ENCODE measurements at regions not wholly inside any gene's neighbourhood (a gene's known extent, or its start where the extent isn't known, plus 50 kb on each side); places are given as distances from the start of the nearest gene placed in this dataset.
"Not testable (repeated sequence)": the region's sequence is repeated elsewhere in the genome, so short reads cannot be mapped to it uniquely, and the experiment has no call there.

GRCh38 chr10:3877211-3878000 is 92.4 kb upstream of the KLF6 start:
- H3K36me3 ChIP-seq (ENCODE audit: control insufficient read depth, insufficient read depth, low read length), result no peaks in the 10 kb centered on the region
- peaks cover 5% of the 10 kb centered on the region for H3K36me3 Mint-ChIP-seq
- no peak for ATAC-seq (ENCODE audit: low read depth in 2 of 2)
- H3K9me3 ChIP-seq (ENCODE audit: control insufficient read depth in 2 of 2, low read length in 2 of 2), result no peaks in the 10 kb centered on the region
- DNase-seq, result peak in 1 of 3 donors; percentile 41
- H3K4me1 ChIP-seq (ENCODE audit: control insufficient read depth, insufficient read depth, low read length, poor library complexity, severe bottlenecking), result peaks cover 49% of the 10 kb centered on the region
- H3K27me3 ChIP-seq (ENCODE audit: control insufficient read depth, insufficient read depth, low read length), result no peaks in the 10 kb centered on the region
- peaks cover 0 to 5% (median 0%) of the 10 kb centered on the region in 7 donors for H3K9me3 Mint-ChIP-seq
- H3K4me3 ChIP-seq (ENCODE audit: low read depth, low read length), result peak overlapping the region; percentile 62
- peaks cover 25 to 59% (median 48%) of the 10 kb centered on the region in 4 donors for H3K4me1 Mint-ChIP-seq
- H3K4me3 Mint-ChIP-seq, result peak overlapping the region in 2 of 4 donors; percentile 23 to 87
- H3K27ac Mint-ChIP-seq, result peak overlapping the region; percentile 64 to 99 (median 97)
- peak overlapping the region; percentile 98 for H3K27ac ChIP-seq (ENCODE audit: insufficient read depth, low read length, poor library complexity, severe bottlenecking)
- H3K27me3 Mint-ChIP-seq, result peaks cover 5% of the 10 kb centered on the region

GRCh38 chr10:3876350-3876962 is 91.4 kb upstream of the KLF6 start:
- H3K9me3 Mint-ChIP-seq, result no peaks in the 10 kb centered on the region
- H3K4me1 ChIP-seq (ENCODE audit: control insufficient read depth, insufficient read depth, low read length, poor library complexity, severe bottlenecking), result peaks cover 55% of the 10 kb centered on the region
- H3K27me3 ChIP-seq (ENCODE audit: control insufficient read depth, insufficient read depth, low read length), result no peaks in the 10 kb centered on the region
- ATAC-seq (ENCODE audit: low read depth in 2 of 2) (no peak), DNase-seq (no peak)
- H3K4me3 ChIP-seq (ENCODE audit: low read depth, low read length), result peak overlapping the region; percentile 72
- peaks cover 33 to 68% (median 54%) of the 10 kb centered on the region in 4 donors for H3K4me1 Mint-ChIP-seq
- H3K4me3 Mint-ChIP-seq, result peak overlapping the region; percentile 65 to 92 (median 81)
- peaks cover 5% of the 10 kb centered on the region for H3K27me3 Mint-ChIP-seq
- no peaks in the 10 kb centered on the region for H3K36me3 ChIP-seq (ENCODE audit: control insufficient read depth, insufficient read depth, low read length)
- no peaks in the 10 kb centered on the region for H3K36me3 Mint-ChIP-seq
- peak overlapping the region; percentile 97 to 99 (median 99) for H3K27ac Mint-ChIP-seq
- no peaks in the 10 kb centered on the region for H3K9me3 ChIP-seq (ENCODE audit: control insufficient read depth in 2 of 2, low read length in 2 of 2)
- H3K27ac ChIP-seq (ENCODE audit: insufficient read depth, low read length, poor library complexity, severe bottlenecking), result peak overlapping the region; percentile 98

- no peaks in the 10 kb centered on the region for H3K36me3 Mint-ChIP-seq
- H3K4me1 ChIP-seq (ENCODE audit: control insufficient read depth, insufficient read depth, low read length, poor library complexity, severe bottlenecking), result peaks cover 55% of the 10 kb centered on the region
- peaks cover 5% of the 10 kb centered on the region for H3K27me3 Mint-ChIP-seq
- H3K27ac Mint-ChIP-seq, result peak overlapping the region; percentile 97 to 99 (median 99)
- H3K9me3 Mint-ChIP-seq, result no peaks in the 10 kb centered on the region
- no peaks in the 10 kb centered on the region for H3K36me3 ChIP-seq (ENCODE audit: control insufficient read depth, insufficient read depth, low read length)
- DNase-seq (no peak), ATAC-seq (ENCODE audit: low read depth in 2 of 2) (no peak)
- peak overlapping the region; percentile 98 for H3K27ac ChIP-seq (ENCODE audit: insufficient read depth, low read length, poor library complexity, severe bottlenecking)
- no peaks in the 10 kb centered on the region for H3K27me3 ChIP-seq (ENCODE audit: control insufficient read depth, insufficient read depth, low read length)
- H3K4me3 ChIP-seq (ENCODE audit: low read depth, low read length), result peak overlapping the region; percentile 72
- H3K4me3 Mint-ChIP-seq, result peak overlapping the region; percentile 65 to 92 (median 81)
- H3K9me3 ChIP-seq (ENCODE audit: control insufficient read depth in 2 of 2, low read length in 2 of 2), result no peaks in the 10 kb centered on the region
- peaks cover 35 to 68% (median 54%) of the 10 kb centered on the region in 4 donors for H3K4me1 Mint-ChIP-seq
Measured at GRCh38 chr10:3875842-3876235, 90.8 kb upstream of the KLF6 start.

GRCh38 chr10:3874990-3875841 is 90.2 kb upstream of the KLF6 start:
- H3K36me3 Mint-ChIP-seq, result no peaks in the 10 kb centered on the region
- Histone ChIP-seq H3K4me1 (ENCODE audit: control insufficient read depth, insufficient read depth, low read length, poor library complexity, severe bottlenecking) (peaks cover 55% of the 10 kb centered on the region), H3K27ac (ENCODE audit: insufficient read depth, low read length, poor library complexity, severe bottlenecking) (peak overlapping the region; percentile 98), H3K27me3 (ENCODE audit: control insufficient read depth, insufficient read depth, low read length) (no peaks in the 10 kb centered on the region), H3K36me3 (ENCODE audit: control insufficient read depth, insufficient read depth, low read length) (no peaks in the 10 kb centered on the region), H3K9me3 (ENCODE audit: control insufficient read depth in 2 of 2, low read length in 2 of 2) (no peaks in the 10 kb centered on the region), H3K4me3 (ENCODE audit: low read depth, low read length) (peak overlapping the region; percentile 72)
- peaks cover 35 to 66% (median 54%) of the 10 kb centered on the region in 4 donors for H3K4me1 Mint-ChIP-seq
- H3K9me3 Mint-ChIP-seq, result no peaks in the 10 kb centered on the region
- DNase-seq, result peak; percentile 46 to 71 (median 67)
- peak; percentile 50 to 51 for ATAC-seq (ENCODE audit: low read depth in 2 of 2)
- H3K27me3 Mint-ChIP-seq, result peaks cover 5% of the 10 kb centered on the region
- peak overlapping the region; percentile 97 to 99 (median 99) for H3K27ac Mint-ChIP-seq
- H3K4me3 Mint-ChIP-seq, result peak overlapping the region; percentile 65 to 92 (median 81)

GRCh38 chr10:3874610-3874989 is 89.6 kb upstream of the KLF6 start:
- H3K9me3 Mint-ChIP-seq; H3K36me3 Mint-ChIP-seq; H3K9me3 ChIP-seq (ENCODE audit: control insufficient read depth in 2 of 2, low read length in 2 of 2); H3K36me3 ChIP-seq (ENCODE audit: control insufficient read depth, insufficient read depth, low read length); DNase-seq; H3K27me3 ChIP-seq (ENCODE audit: control insufficient read depth, insufficient read depth, low read length); H3K27me3 Mint-ChIP-seq; ATAC-seq (ENCODE audit: low read depth in 2 of 2): not testable (repeated sequence)
- Mint-ChIP-seq H3K4me1 (peaks cover 35 to 64% (median 54%) of the 10 kb centered on the region in 4 donors), H3K27ac (peak overlapping the region; percentile 97 to 99 (median 99)), H3K4me3 (peak overlapping the region; percentile 65 to 92 (median 81))
- Histone ChIP-seq H3K4me1 (ENCODE audit: control insufficient read depth, insufficient read depth, low read length, poor library complexity, severe bottlenecking) (peaks cover 55% of the 10 kb centered on the region), H3K4me3 (ENCODE audit: low read depth, low read length) (peak overlapping the region; percentile 72), H3K27ac (ENCODE audit: insufficient read depth, low read length, poor library complexity, severe bottlenecking) (peak overlapping the region; percentile 98)

GRCh38 chr10:3873728-3874461 is 88.9 kb upstream of the KLF6 start:
- H3K4me3 ChIP-seq (ENCODE audit: low read depth, low read length), result peak overlapping the region; percentile 72
- H3K27me3 ChIP-seq (ENCODE audit: control insufficient read depth, insufficient read depth, low read length), result no peaks in the 10 kb centered on the region
- Mint-ChIP-seq H3K27me3 (peaks cover 5% of the 10 kb centered on the region), H3K27ac (peak overlapping the region; percentile 97 to 99 (median 99)), H3K36me3 (no peaks in the 10 kb centered on the region), H3K9me3 (no peaks in the 10 kb centered on the region), H3K4me1 (peaks cover 35 to 68% (median 58%) of the 10 kb centered on the region in 4 donors), H3K4me3 (peak overlapping the region; percentile 38 to 92 (median 60))
- ATAC-seq (ENCODE audit: low read depth in 2 of 2), result peak; percentile 64 to 70
- peak; percentile 18 to 87 (median 78) for DNase-seq
- peaks cover 59% of the 10 kb centered on the region for H3K4me1 ChIP-seq (ENCODE audit: control insufficient read depth, insufficient read depth, low read length, poor library complexity, severe bottlenecking)
- peak overlapping the region; percentile 98 for H3K27ac ChIP-seq (ENCODE audit: insufficient read depth, low read length, poor library complexity, severe bottlenecking)
- H3K9me3 ChIP-seq (ENCODE audit: control insufficient read depth in 2 of 2, low read length in 2 of 2), result no peaks in the 10 kb centered on the region
- H3K36me3 ChIP-seq (ENCODE audit: control insufficient read depth, insufficient read depth, low read length), result no peaks in the 10 kb centered on the region

Data from CD4-positive, CD25-positive, alpha-beta regulatory T cell (primary cell).